Uterus (tissue), 3 donors: ENCODE measurements at regions not wholly inside any gene's neighbourhood (a gene's known extent, or its start where the extent isn't known, plus 50 kb on each side); places are given as distances from the start of the nearest gene placed in this dataset.

Source experiments
- DNase-seq, 2 donors: peaks; one replicate each; pipeline ENCODE4 v3.0.0-alpha.2; 2019 to 2020
- H3K27ac ChIP-seq, 2 donors: fragments of 200-600 bp; sonication (generic); 1 replicate in 1 of 2; 2 replicates in 1 of 2; pipeline ENCODE4 v1.5.1; 2016 to 2018
- H3K27me3 ChIP-seq, 2 donors: fragments of 200-600 bp; sonication (generic); one replicate each; pipeline ENCODE4 v1.5.1; 2018 to 2019; ENCODE audit warnings: control low read depth in 1 of 2
- H3K36me3 ChIP-seq, 2 donors: fragments of 200-600 bp; sonication (generic); one replicate each; pipeline ENCODE4 v1.5.1; 2019; ENCODE audit warnings: control low read depth in 1 of 2
- H3K4me1 ChIP-seq, 2 donors: fragments of 200-600 bp; sonication (generic); one replicate each; pipeline ENCODE4 v1.5.1; 2018 to 2019; ENCODE audit warnings: control low read depth in 1 of 2
- H3K4me3 ChIP-seq, 2 donors: fragments of 200-600 bp; sonication (generic); 1 replicate in 1 of 2; 2 replicates in 1 of 2; pipeline ENCODE4 v1.5.1; 2018 to 2019; ENCODE audit warnings: mild to moderate bottlenecking in 1 of 2
- H3K9me3 ChIP-seq, 2 donors: fragments of 200-600 bp; sonication (generic); one replicate each; pipeline ENCODE4 v1.5.1; 2019; ENCODE audit warnings: control low read depth in 1 of 2
- CTCF ChIP-seq, 4 experiments: fragments of 200-600 bp in 2 of 4; fragments of 450-650 bp in 2 of 4; sonication (generic) in 2 of 4; IDR thresholded peaks; one replicate each; pipeline ENCODE4 v1.5.1; 2016 to 2019; ENCODE audit warnings: antibody characterized with exemption in 4 of 4, mild to moderate bottlenecking in 2 of 4, moderate library complexity in 1 of 4
- POLR2A ChIP-seq, 2 donors: fragments of 450-650 bp; IDR thresholded peaks; one replicate each; pipeline ENCODE4 v1.6.1; 2016; ENCODE audit warnings: antibody characterized with exemption in 2 of 2, mild to moderate bottlenecking in 1 of 2, moderate library complexity in 1 of 2
- intact Hi-C: fragments of 100-400 bp; cut with DNase I; formaldehyde crosslinking; loops from one replicate; pipeline ENCODE4 v1.15.1; 2023; ENCODE audit warnings: low total_unique reads
- donor health status: DM: yes; HTN: yes; CAD: no.

GRCh38 chr19:31908080-31908479, 437.3 kb upstream of the ZNF507 start:
- H3K9me3 ChIP-seq: no peaks in the 10 kb centered on the region
- intact Hi-C loops: no loop called here
- peaks cover 3 to 4% of the 10 kb centered on the region in 2 donors for H3K4me1 ChIP-seq
- no peak for DNase-seq
- H3K36me3 ChIP-seq: no peaks in the 10 kb centered on the region
- H3K4me3 ChIP-seq: no peak overlapping the region
- no peak for TF ChIP-seq POLR2A (IDR thresholded peaks at IDR 0.05)
- no peak for TF ChIP-seq CTCF (IDR thresholded peaks at IDR 0.05)
- H3K27me3 ChIP-seq: no peaks in the 10 kb centered on the region
- no peak overlapping the region for H3K27ac ChIP-seq

GRCh38 chr19:31908496-31909225, 436.7 kb upstream of the ZNF507 start:
- no peak for TF ChIP-seq POLR2A (IDR thresholded peaks at IDR 0.05)
- no peak for TF ChIP-seq CTCF (IDR thresholded peaks at IDR 0.05)
- no peaks in the 10 kb centered on the region for H3K36me3 ChIP-seq
- H3K9me3 ChIP-seq: no peaks in the 10 kb centered on the region
- no peaks in the 10 kb centered on the region for H3K27me3 ChIP-seq
- intact Hi-C loops: no loop called here
- DNase-seq: no peak
- H3K4me1 ChIP-seq: peaks cover 3 to 4% of the 10 kb centered on the region in 2 donors
- no peak overlapping the region for H3K4me3 ChIP-seq
- no peak overlapping the region for H3K27ac ChIP-seq

GRCh38 chr19:31910224-31910623, 435.2 kb upstream of the ZNF507 start:
- no peak for DNase-seq
- peaks cover 3 to 4% of the 10 kb centered on the region in 2 donors for H3K4me1 ChIP-seq
- H3K27ac ChIP-seq: no peak overlapping the region
- H3K27me3 ChIP-seq: no peaks in the 10 kb centered on the region
- no peaks in the 10 kb centered on the region for H3K36me3 ChIP-seq
- intact Hi-C loops: no loop called here
- no peaks in the 10 kb centered on the region for H3K9me3 ChIP-seq
- no peak overlapping the region for H3K4me3 ChIP-seq
- TF ChIP-seq CTCF (IDR thresholded peaks at IDR 0.05): no peak
- TF ChIP-seq POLR2A (IDR thresholded peaks at IDR 0.05): no peak

- Histone ChIP-seq H3K9me3 (no peaks in the 10 kb centered on the region), H3K4me1 (peaks cover 3 to 4% of the 10 kb centered on the region in 2 donors), H3K27me3 (no peaks in the 10 kb centered on the region), H3K27ac (no peak overlapping the region), H3K36me3 (no peaks in the 10 kb centered on the region), H3K4me3 (no peak overlapping the region)
- no peak for DNase-seq
- TF ChIP-seq POLR2A (IDR thresholded peaks at IDR 0.05) (no peak), CTCF (IDR thresholded peaks at IDR 0.05) (no peak)
- intact Hi-C loops: no loop called here
Measured at GRCh38 chr19:31911577-31911976, 433.8 kb upstream of the ZNF507 start.

GRCh38 chr19:31913103-31913661, 432.2 kb upstream of the ZNF507 start:
- no peak for TF ChIP-seq CTCF (IDR thresholded peaks at IDR 0.05)
- TF ChIP-seq POLR2A (IDR thresholded peaks at IDR 0.05): no peak
- no peak overlapping the region for H3K27ac ChIP-seq
- no peaks in the 10 kb centered on the region for H3K36me3 ChIP-seq
- intact Hi-C loops: no loop called here
- H3K9me3 ChIP-seq: no peaks in the 10 kb centered on the region
- no peaks in the 10 kb centered on the region for H3K27me3 ChIP-seq
- H3K4me1 ChIP-seq: no peaks in the 10 kb centered on the region
- no peak overlapping the region for H3K4me3 ChIP-seq
- DNase-seq: no peak
